ENCODE measurements at regions not wholly inside any gene's neighbourhood (a gene's known extent, or its start where the extent isn't known, plus 50 kb on each side); places are given as distances from the start of the nearest gene placed in this dataset.

GRCh38 chr18:47323158-47323557, 71.7 kb upstream of the SKOR2 start:
- no peak overlapping the region for H3K4me3 ChIP-seq (ENCODE audit: low read depth, low read length)
- H3K36me3 ChIP-seq (ENCODE audit: control insufficient read depth, insufficient read depth, low read length): no peaks in the 10 kb centered on the region
- no peak for TF ChIP-seq CTCF (IDR thresholded peaks at IDR 0.05; ENCODE audit: insufficient read depth, low read length, poor library complexity, severe bottlenecking)
- DNase-seq (ENCODE audit: low read depth): no peak
- H3K27me3 ChIP-seq (ENCODE audit: control insufficient read depth, insufficient read depth, low read length): no peaks in the 10 kb centered on the region

- no peaks in the 10 kb centered on the region for H3K27me3 ChIP-seq (ENCODE audit: control insufficient read depth, insufficient read depth, low read length)
- no peak for TF ChIP-seq CTCF (IDR thresholded peaks at IDR 0.05; ENCODE audit: insufficient read depth, low read length, poor library complexity, severe bottlenecking)
- no peaks in the 10 kb centered on the region for H3K36me3 ChIP-seq (ENCODE audit: control insufficient read depth, insufficient read depth, low read length)
- no peak for DNase-seq (ENCODE audit: low read depth)
- H3K4me3 ChIP-seq (ENCODE audit: low read depth, low read length): no peak overlapping the region
These were observed 70.4 kb upstream of the SKOR2 start for GRCh38 chr18:47321815-47322214.

- TF ChIP-seq CTCF (IDR thresholded peaks at IDR 0.05; ENCODE audit: insufficient read depth, low read length, poor library complexity, severe bottlenecking): no peak
- no peaks in the 10 kb centered on the region for H3K27me3 ChIP-seq (ENCODE audit: control insufficient read depth, insufficient read depth, low read length)
- no peak overlapping the region for H3K4me3 ChIP-seq (ENCODE audit: low read depth, low read length)
- H3K36me3 ChIP-seq (ENCODE audit: control insufficient read depth, insufficient read depth, low read length): no peaks in the 10 kb centered on the region
- no peak for DNase-seq (ENCODE audit: low read depth)
These were observed 66.5 kb upstream of the SKOR2 start for GRCh38 chr18:47317824-47318508.

- TF ChIP-seq CTCF (IDR thresholded peaks at IDR 0.05; ENCODE audit: insufficient read depth, low read length, poor library complexity, severe bottlenecking): no peak
- H3K36me3 ChIP-seq (ENCODE audit: control insufficient read depth, insufficient read depth, low read length): no peaks in the 10 kb centered on the region
- DNase-seq (ENCODE audit: low read depth): no peak
- H3K4me3 ChIP-seq (ENCODE audit: low read depth, low read length): no peak overlapping the region
- H3K27me3 ChIP-seq (ENCODE audit: control insufficient read depth, insufficient read depth, low read length): no peaks in the 10 kb centered on the region
These were observed 65.5 kb upstream of the SKOR2 start for GRCh38 chr18:47316924-47317323.

- no peak for TF ChIP-seq CTCF (IDR thresholded peaks at IDR 0.05; ENCODE audit: insufficient read depth, low read length, poor library complexity, severe bottlenecking)
- Histone ChIP-seq H3K27me3 (ENCODE audit: control insufficient read depth, insufficient read depth, low read length) (no peaks in the 10 kb centered on the region), H3K4me3 (ENCODE audit: low read depth, low read length) (no peak overlapping the region), H3K36me3 (ENCODE audit: control insufficient read depth, insufficient read depth, low read length) (no peaks in the 10 kb centered on the region)
- no peak for DNase-seq (ENCODE audit: low read depth)
These were observed 62.4 kb upstream of the SKOR2 start for GRCh38 chr18:47313901-47314300.

- no peak for DNase-seq (ENCODE audit: low read depth)
- Histone ChIP-seq H3K36me3 (ENCODE audit: control insufficient read depth, insufficient read depth, low read length) (no peaks in the 10 kb centered on the region), H3K27me3 (ENCODE audit: control insufficient read depth, insufficient read depth, low read length) (no peaks in the 10 kb centered on the region), H3K4me3 (ENCODE audit: low read depth, low read length) (no peak overlapping the region)
- no peak for TF ChIP-seq CTCF (IDR thresholded peaks at IDR 0.05; ENCODE audit: insufficient read depth, low read length, poor library complexity, severe bottlenecking)
These were observed 60.1 kb upstream of the SKOR2 start for GRCh38 chr18:47311585-47311984.

Measured in kidney epithelial cell (primary cell).